PC-9 (cell line): ENCODE measurements at regions not wholly inside any gene's neighbourhood (a gene's known extent, or its start where the extent isn't known, plus 50 kb on each side); places are given as distances from the start of the nearest gene placed in this dataset.

Experiments
- BruUV-seq: library from RNA; stranded (reverse); fragments of 400-500 nt; replicated peaks from 2 replicates; lab custom pipeline; 2021; lab: Mats Ljungman, UMichigan
- CTCF ChIA-PET: fragments of 300-600 bp; sonication (Branson Sonifier 250); formaldehyde crosslinking; loops from one replicate; lab custom pipeline; 2022; ENCODE audit warnings: antibody characterized with exemption; lab: Charles Lee
- POLR2A ChIA-PET: fragments of 300-600 bp; sonication (Branson Sonifier 250); formaldehyde crosslinking; loops from one replicate; lab custom pipeline; 2022; ENCODE audit warnings: antibody characterized with exemption; ENCODE audit not compliant: unreplicated experiment; lab: Charles Lee
- DNase-seq, 2 experiments: peaks; one replicate each; pipeline versions ENCODE4 v3.0.0 to v3.0.0-alpha.2; 2015 to 2022; ENCODE audit warnings: mixed read lengths in 1 of 2
- H2AFZ ChIP-seq: fragments of 200-600 bp; sonication (generic); 2 replicates; pipeline ENCODE4 v1.8.1; 2017; ENCODE audit warnings: antibody characterized with exemption
- H3F3A ChIP-seq: fragments of 200-600 bp; sonication (generic); 2 replicates; pipeline ENCODE4 v1.8.1; 2017; ENCODE audit warnings: antibody characterized with exemption, mild to moderate bottlenecking, low read depth; ENCODE audit not compliant: insufficient read depth
- H3K27ac ChIP-seq: fragments of 200-600 bp; sonication (generic); 2 replicates; pipeline ENCODE4 v1.6.1; 2016; ENCODE audit warnings: mixed run types
- H3K27me3 ChIP-seq: fragments of 200-600 bp; sonication (generic); 2 replicates; pipeline ENCODE4 v1.6.1; 2016; ENCODE audit warnings: low read depth, mixed run types; ENCODE audit not compliant: insufficient read depth
- H3K36me3 ChIP-seq: fragments of 200-600 bp; sonication (generic); 2 replicates; pipeline ENCODE4 v1.6.1; 2016; ENCODE audit warnings: low read depth, mixed run types
- H3K4me1 ChIP-seq: fragments of 200-600 bp; sonication (generic); replicated peaks from 2 replicates; pipeline ENCODE4 v1.6.1; 2016; ENCODE audit warnings: mixed run types; ENCODE audit not compliant: insufficient read depth
- H3K4me2 ChIP-seq: fragments of 200-600 bp; sonication (generic); 2 replicates; pipeline ENCODE4 v1.6.1; 2017; ENCODE audit warnings: mixed run types
- H3K4me3 ChIP-seq: fragments of 200-600 bp; sonication (generic); 2 replicates; pipeline ENCODE4 v1.6.1; 2016; ENCODE audit warnings: mixed run types
- H3K79me2 ChIP-seq: fragments of 200-600 bp; sonication (generic); 2 replicates; pipeline ENCODE4 v1.6.1; 2017; ENCODE audit warnings: low read depth, mixed run types
- H3K9me2 ChIP-seq: fragments of 200-600 bp; sonication (generic); 2 replicates; pipeline ENCODE4 v1.8.1; 2017; ENCODE audit warnings: mild to moderate bottlenecking; ENCODE audit not compliant: insufficient read depth
- H3K9me3 ChIP-seq: fragments of 200-600 bp; sonication (generic); 2 replicates; pipeline ENCODE4 v1.8.1; 2016; ENCODE audit warnings: low read depth; ENCODE audit not compliant: insufficient read depth
- H4K20me1 ChIP-seq: fragments of 200-600 bp; sonication (generic); 2 replicates; pipeline ENCODE4 v1.8.1; 2017; ENCODE audit not compliant: insufficient read depth
- CTCF ChIP-seq: fragments of 200-600 bp; sonication (generic); conservative IDR thresholded peaks from 2 replicates; pipeline ENCODE4 v1.6.1; 2017; ENCODE audit warnings: mixed run types, antibody characterized with exemption, mild to moderate bottlenecking, moderate library complexity
- EZH2 ChIP-seq: fragments of 200-600 bp; sonication (generic); IDR thresholded peaks from 2 replicates; pipeline ENCODE4 v1.8.0; 2017; ENCODE audit warnings: antibody characterized with exemption, low read depth
- intact Hi-C: fragments of 100-400 bp; cut with micrococcal nuclease; formaldehyde crosslinking; loops from one replicate; pipeline ENCODE4 v1.10.0; 2022; ENCODE audit not compliant: unreplicated experiment

GRCh38 chr2:13607139-13607538 lies 890.4 kb downstream of the TRIB2 start:
- H3K27me3 ChIP-seq: no peaks in the 10 kb centered on the region
- H3F3A ChIP-seq: no peaks in the 10 kb centered on the region
- no peak for DNase-seq
- no peak overlapping the region for H3K27ac ChIP-seq
- no peaks in the 10 kb centered on the region for H3K9me3 ChIP-seq
- CTCF ChIA-PET: no interaction called here
- BruUV-seq: no TSS peak
- TF ChIP-seq CTCF: no peak
- TF ChIP-seq EZH2: no peak
- H4K20me1 ChIP-seq: no peaks in the 10 kb centered on the region; the same call in 1 of the 2 replicates
- H2AFZ ChIP-seq: no peak overlapping the region
- H3K9me2 ChIP-seq: no peaks in the 10 kb centered on the region
- H3K4me2 ChIP-seq: no peak overlapping the region
- no peaks in the 10 kb centered on the region for H3K4me1 ChIP-seq
- no peak overlapping the region for H3K4me3 ChIP-seq
- H3K79me2 ChIP-seq: no peaks in the 10 kb centered on the region
- H3K36me3 ChIP-seq: no peaks in the 10 kb centered on the region
- POLR2A ChIA-PET: no interaction called here
- intact Hi-C loops: no loop called here

- Histone ChIP-seq H3K4me3 (no peak overlapping the region), H3K79me2 (no peaks in the 10 kb centered on the region), H3K27ac (no peak overlapping the region), H3F3A (no peaks in the 10 kb centered on the region), H3K9me2 (no peaks in the 10 kb centered on the region), H3K36me3 (no peaks in the 10 kb centered on the region), H3K9me3 (no peaks in the 10 kb centered on the region), H3K4me2 (no peak overlapping the region), H3K27me3 (no peaks in the 10 kb centered on the region), H2AFZ (no peak overlapping the region), H3K4me1 (no peaks in the 10 kb centered on the region), H4K20me1 (no peaks in the 10 kb centered on the region; the same call in 1 of the 2 replicates)
- BruUV-seq: no TSS peak
- ChIA-PET POLR2A (no interaction called here), CTCF (no interaction called here)
- intact Hi-C loops: no loop called here
- no peak for DNase-seq
- TF ChIP-seq CTCF (no peak), EZH2 (no peak)
These were observed 895.2 kb downstream of the TRIB2 start for GRCh38 chr2:13611939-13612338.

GRCh38 chr2:13616059-13616458 lies 899.3 kb downstream of the TRIB2 start:
- no TSS peak for BruUV-seq
- no peak for DNase-seq
- no peaks in the 10 kb centered on the region; the same call in 1 of the 2 replicates for H3K9me3 ChIP-seq
- no peak for TF ChIP-seq EZH2
- H2AFZ ChIP-seq: no peak overlapping the region
- no peaks in the 10 kb centered on the region for H3K79me2 ChIP-seq
- H3K9me2 ChIP-seq: no peaks in the 10 kb centered on the region
- H3K4me1 ChIP-seq: no peaks in the 10 kb centered on the region
- H3F3A ChIP-seq: no peaks in the 10 kb centered on the region
- H3K4me3 ChIP-seq: no peak overlapping the region
- no peak overlapping the region for H3K27ac ChIP-seq
- H3K4me2 ChIP-seq: no peak overlapping the region
- intact Hi-C loops: no loop called here
- H4K20me1 ChIP-seq: no peaks in the 10 kb centered on the region
- POLR2A ChIA-PET: no interaction called here
- no peaks in the 10 kb centered on the region for H3K36me3 ChIP-seq
- CTCF ChIA-PET: no interaction called here
- no peaks in the 10 kb centered on the region for H3K27me3 ChIP-seq

GRCh38 chr2:13616616-13617015 lies 899.9 kb downstream of the TRIB2 start:
- no TSS peak for BruUV-seq
- H3K27me3 ChIP-seq: no peaks in the 10 kb centered on the region

More at GRCh38 chr2:13616616-13617015, 899.9 kb downstream of the TRIB2 start:
- no peak overlapping the region for H3K4me2 ChIP-seq
- no peaks in the 10 kb centered on the region; the same call in 1 of the 2 replicates for H3K9me3 ChIP-seq
- CTCF ChIA-PET: no interaction called here
- no peak overlapping the region for H3K27ac ChIP-seq
- DNase-seq: no peak
- no peaks in the 10 kb centered on the region for H3K36me3 ChIP-seq
- no peaks in the 10 kb centered on the region for H3K79me2 ChIP-seq
- H4K20me1 ChIP-seq: no peaks in the 10 kb centered on the region
- no peak overlapping the region for H2AFZ ChIP-seq
- H3K9me2 ChIP-seq: no peaks in the 10 kb centered on the region
- no peaks in the 10 kb centered on the region for H3F3A ChIP-seq
- POLR2A ChIA-PET: no interaction called here
- TF ChIP-seq CTCF: no peak
- no peak for TF ChIP-seq EZH2
- intact Hi-C loops: no loop called here
- H3K4me3 ChIP-seq: no peak overlapping the region
- no peaks in the 10 kb centered on the region for H3K4me1 ChIP-seq
